H9 (cell line): ENCODE measurements at regions not wholly inside any gene's neighbourhood (a gene's known extent, or its start where the extent isn't known, plus 50 kb on each side); places are given as distances from the start of the nearest gene placed in this dataset.

Experiments
- DNase-seq: peaks from one replicate; pipeline ENCODE4 v3.0.0-alpha.2; 2017
- H2AFZ ChIP-seq: one replicate; pipeline ENCODE4 v1.6.1; 2013; ENCODE audit warnings: mild to moderate bottlenecking, low read length, control low read depth, moderate library complexity
- H2AK5ac ChIP-seq: 2 replicates; pipeline ENCODE4 v1.6.1; 2013; ENCODE audit warnings: low read length, control low read depth, mixed read lengths; ENCODE audit not compliant: insufficient read length
- H2BK120ac ChIP-seq: one replicate; pipeline ENCODE4 v1.6.1; 2013; ENCODE audit warnings: low read depth, mild to moderate bottlenecking, low read length, control low read depth, inconsistent platforms; ENCODE audit not compliant: poor library complexity, severe bottlenecking
- H2BK12ac ChIP-seq: 2 replicates; pipeline ENCODE4 v1.6.1; 2013; ENCODE audit warnings: low read length, control low read depth, mixed read lengths, low read depth; ENCODE audit not compliant: insufficient read length
- H2BK15ac ChIP-seq: 2 replicates; pipeline ENCODE4 v1.6.1; 2013; ENCODE audit warnings: low read depth, low read length, control low read depth
- H2BK20ac ChIP-seq: one replicate; pipeline ENCODE4 v1.6.1; 2013; ENCODE audit warnings: low read depth, mild to moderate bottlenecking, low read length, control low read depth, inconsistent platforms; ENCODE audit not compliant: poor library complexity, severe bottlenecking
- H2BK5ac ChIP-seq: 2 replicates; pipeline ENCODE4 v1.6.1; 2013; ENCODE audit warnings: low read length, control low read depth, mixed read lengths; ENCODE audit not compliant: insufficient read length
- H3K14ac ChIP-seq: 2 replicates; pipeline ENCODE4 v1.6.1; 2013; ENCODE audit warnings: low read length, control low read depth; ENCODE audit not compliant: insufficient read depth
- H3K18ac ChIP-seq: 2 replicates; pipeline ENCODE4 v1.6.1; 2013; ENCODE audit warnings: low read depth, mild to moderate bottlenecking, mixed read lengths, low read length, control low read depth; ENCODE audit not compliant: insufficient read length
- H3K23ac ChIP-seq: 2 replicates; pipeline ENCODE4 v1.6.1; 2013; ENCODE audit warnings: low read length, control low read depth, mixed read lengths, low read depth; ENCODE audit not compliant: insufficient read length
- H3K23me2 ChIP-seq: 2 replicates; pipeline ENCODE4 v1.6.1; 2013; ENCODE audit warnings: low read depth, mild to moderate bottlenecking, mixed read lengths, low read length, control low read depth; ENCODE audit not compliant: insufficient read length, poor library complexity, severe bottlenecking
- H3K27ac ChIP-seq: 2 replicates; pipeline ENCODE4 v1.5.1; 2013; ENCODE audit warnings: low read length, control low read depth, mixed read lengths, low read depth; ENCODE audit not compliant: insufficient read length
- H3K27me3 ChIP-seq: 2 replicates; pipeline ENCODE4 v1.6.1; 2013; ENCODE audit warnings: low read length, control low read depth, inconsistent platforms; ENCODE audit not compliant: insufficient read depth
- H3K4ac ChIP-seq: 2 replicates; pipeline ENCODE4 v1.6.1; 2013; ENCODE audit warnings: low read depth, mild to moderate bottlenecking, control low read depth, inconsistent platforms, low read length, moderate library complexity
- H3K4me1 ChIP-seq: 2 replicates; pipeline ENCODE4 v1.6.1; 2013; ENCODE audit warnings: low read length, control low read depth, inconsistent platforms; ENCODE audit not compliant: insufficient read depth
- H3K4me2 ChIP-seq: 2 replicates; pipeline ENCODE4 v1.6.1; 2013; ENCODE audit warnings: low read length, control low read depth, mixed read lengths; ENCODE audit not compliant: insufficient read length, insufficient read depth
- H3K56ac ChIP-seq: 2 replicates; pipeline ENCODE4 v1.6.1; 2013; ENCODE audit warnings: low read depth, mild to moderate bottlenecking, mixed read lengths, low read length, control low read depth; ENCODE audit not compliant: insufficient read length
- H3K79me1 ChIP-seq: 2 replicates; pipeline ENCODE4 v1.6.1; 2013; ENCODE audit warnings: low read depth, mild to moderate bottlenecking, moderate library complexity, low read length, control low read depth, inconsistent platforms; ENCODE audit not compliant: insufficient read depth, poor library complexity, severe bottlenecking
- H3K79me2 ChIP-seq: 2 replicates; pipeline ENCODE4 v1.6.1; 2013; ENCODE audit warnings: low read length, control low read depth, inconsistent platforms; ENCODE audit not compliant: insufficient read depth
- H3K9ac ChIP-seq: 2 replicates; pipeline ENCODE4 v1.6.1; 2013; ENCODE audit warnings: low read length, control low read depth, mixed read lengths; ENCODE audit not compliant: insufficient read length; ENCODE audit errors: extremely low read depth
- H3K9me3 ChIP-seq: one replicate; pipeline ENCODE4 v1.6.1; 2013; ENCODE audit warnings: low read depth, low read length, inconsistent platforms; ENCODE audit not compliant: control insufficient read depth
- H3T11ph ChIP-seq: one replicate; pipeline ENCODE4 v1.6.1; 2013; ENCODE audit warnings: mild to moderate bottlenecking, low read length, control low read depth, inconsistent platforms
- H4K20me1 ChIP-seq: one replicate; pipeline ENCODE4 v1.6.1; 2013; ENCODE audit not compliant: control insufficient read depth, insufficient read length, insufficient read depth
- H4K5ac ChIP-seq: 2 replicates; pipeline ENCODE4 v1.6.1; 2013; ENCODE audit warnings: low read depth, mild to moderate bottlenecking, mixed read lengths, low read length, control low read depth; ENCODE audit not compliant: insufficient read length
- H4K8ac ChIP-seq: replicated peaks from 2 replicates; pipeline ENCODE4 v1.6.1; 2013; ENCODE audit warnings: low read length, control low read depth, mixed read lengths, low read depth; ENCODE audit not compliant: insufficient read length
- H4K91ac ChIP-seq: 2 replicates; pipeline ENCODE4 v1.6.1; 2013; ENCODE audit warnings: low read depth, mild to moderate bottlenecking, moderate library complexity, mixed read lengths, low read length, control low read depth; ENCODE audit not compliant: insufficient read length
- H3K27ac Mint-ChIP-seq, 3 experiments: 2 replicates in 2 of 3; 3 replicates in 1 of 3; pipeline ENCODE4 v1.8.0; 2020 to 2021; ENCODE audit warnings: mixed read lengths in 3 of 3, mild to moderate bottlenecking in 1 of 3, moderate library complexity in 1 of 3
- H3K27me3 Mint-ChIP-seq: 2 replicates; pipeline ENCODE4 v1.8.0; 2021; ENCODE audit warnings: low read depth, mild to moderate bottlenecking, moderate library complexity, mixed read lengths
- H3K36me3 Mint-ChIP-seq, 3 experiments: 2 replicates in 2 of 3; 3 replicates in 1 of 3; pipeline ENCODE4 v1.8.0; 2020 to 2021; ENCODE audit warnings: low read depth in 3 of 3, mixed read lengths in 3 of 3; ENCODE audit not compliant: insufficient read depth in 1 of 3
- H3K4me1 Mint-ChIP-seq, 2 experiments: 2 replicates each; pipeline ENCODE4 v1.8.0; 2020; ENCODE audit warnings: mixed read lengths in 2 of 2
- H3K4me3 Mint-ChIP-seq, 2 experiments: 2 replicates in 1 of 2; 3 replicates in 1 of 2; pipeline ENCODE4 v1.8.0; 2020 to 2021; ENCODE audit warnings: mild to moderate bottlenecking in 2 of 2, mixed read lengths in 2 of 2, moderate library complexity in 1 of 2
- H3K9me3 Mint-ChIP-seq, 2 experiments: 2 replicates in 1 of 2; 3 replicates in 1 of 2; pipeline ENCODE4 v1.8.0; 2020; ENCODE audit warnings: mild to moderate bottlenecking in 2 of 2, mixed read lengths in 2 of 2, moderate library complexity in 1 of 2
- CTCF ChIP-seq: fragments of 200-600 bp; sonication (generic); conservative IDR thresholded peaks from 3 replicates; pipeline ENCODE4 v1.8.0; 2021; ENCODE audit warnings: antibody characterized with exemption, mild to moderate bottlenecking
- WGBS: extraction: QIAGEN DNeasy Blood & Tissue Kit; methylation state at CpG from one replicate; pipeline ENCODE4 v1.1.7; 2013; ENCODE audit warnings: missing lambda C conversion rate, low lambda C conversion rate, mixed read lengths; ENCODE audit not compliant: insufficient read length; ENCODE audit errors: extremely low coverage; 5-methylcytosine and 5-hydroxymethylcytosine counted together

- Histone ChIP-seq H2AK5ac (no peak overlapping the region), H3K4ac (no peak overlapping the region), H4K20me1 (no peaks in the 10 kb centered on the region), H3K27me3 (no peaks in the 10 kb centered on the region), H4K91ac (no peak overlapping the region), H3K56ac (no peak overlapping the region), H4K5ac (no peak overlapping the region), H2BK15ac (no peak overlapping the region), H3K23ac (no peak overlapping the region), H3K18ac (no peak overlapping the region), H3K27ac (no peak overlapping the region), H4K8ac (no peak overlapping the region), H2BK12ac (no peak overlapping the region), H2BK120ac (no peak overlapping the region), H2BK5ac (no peak overlapping the region), H3K9me3 (no peaks in the 10 kb centered on the region), H3K79me2 (no peaks in the 10 kb centered on the region), H3K79me1 (no peaks in the 10 kb centered on the region), H3K4me2 (no peak overlapping the region), H2BK20ac (no peak overlapping the region), H3T11ph (no peak overlapping the region), H3K14ac (no peak overlapping the region), H3K9ac (no peak overlapping the region), H3K4me1 (no peaks in the 10 kb centered on the region), H2AFZ (no peak overlapping the region), H3K23me2 (no peaks in the 10 kb centered on the region)
- no CpG with 5 or more reads among the region's 2 CpGs for WGBS
- Mint-ChIP-seq H3K4me3 (no peak overlapping the region), H3K9me3 (peaks cover 0 to 2% of the 10 kb centered on the region in 2 experiments; a peak in 1 of 5 replicates), H3K36me3 (no peaks in the 10 kb centered on the region), H3K27me3 (peaks cover 2% of the 10 kb centered on the region), H3K4me1 (peaks cover 4% of the 10 kb centered on the region in 2 experiments; a peak in 3 of 4 replicates), H3K27ac (peak overlapping the region in 1 of 3 experiments; percentile 48; a peak in 2 of 7 replicates)
- DNase-seq: no peak
- TF ChIP-seq CTCF: no peak
Measured at GRCh38 chr10:34890939-34891338, 75.8 kb upstream of the PARD3 start.
